ENCODE measurements at regions not wholly inside any gene's neighbourhood (a gene's known extent, or its start where the extent isn't known, plus 50 kb on each side); places are given as distances from the start of the nearest gene placed in this dataset.

- TF ChIP-seq, protein P1, sequence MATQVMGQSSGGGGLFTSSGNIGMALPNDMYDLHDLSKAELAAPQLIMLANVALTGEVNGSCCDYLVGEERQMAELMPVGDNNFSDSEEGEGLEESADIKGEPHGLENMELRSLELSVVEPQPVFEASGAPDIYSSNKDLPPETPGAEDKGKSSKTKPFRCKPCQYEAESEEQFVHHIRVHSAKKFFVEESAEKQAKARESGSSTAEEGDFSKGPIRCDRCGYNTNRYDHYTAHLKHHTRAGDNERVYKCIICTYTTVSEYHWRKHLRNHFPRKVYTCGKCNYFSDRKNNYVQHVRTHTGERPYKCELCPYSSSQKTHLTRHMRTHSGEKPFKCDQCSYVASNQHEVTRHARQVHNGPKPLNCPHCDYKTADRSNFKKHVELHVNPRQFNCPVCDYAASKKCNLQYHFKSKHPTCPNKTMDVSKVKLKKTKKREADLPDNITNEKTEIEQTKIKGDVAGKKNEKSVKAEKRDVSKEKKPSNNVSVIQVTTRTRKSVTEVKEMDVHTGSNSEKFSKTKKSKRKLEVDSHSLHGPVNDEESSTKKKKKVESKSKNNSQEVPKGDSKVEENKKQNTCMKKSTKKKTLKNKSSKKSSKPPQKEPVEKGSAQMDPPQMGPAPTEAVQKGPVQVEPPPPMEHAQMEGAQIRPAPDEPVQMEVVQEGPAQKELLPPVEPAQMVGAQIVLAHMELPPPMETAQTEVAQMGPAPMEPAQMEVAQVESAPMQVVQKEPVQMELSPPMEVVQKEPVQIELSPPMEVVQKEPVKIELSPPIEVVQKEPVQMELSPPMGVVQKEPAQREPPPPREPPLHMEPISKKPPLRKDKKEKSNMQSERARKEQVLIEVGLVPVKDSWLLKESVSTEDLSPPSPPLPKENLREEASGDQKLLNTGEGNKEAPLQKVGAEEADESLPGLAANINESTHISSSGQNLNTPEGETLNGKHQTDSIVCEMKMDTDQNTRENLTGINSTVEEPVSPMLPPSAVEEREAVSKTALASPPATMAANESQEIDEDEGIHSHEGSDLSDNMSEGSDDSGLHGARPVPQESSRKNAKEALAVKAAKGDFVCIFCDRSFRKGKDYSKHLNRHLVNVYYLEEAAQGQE (IDR thresholded peaks at IDR 0.05; ENCODE audit: low read depth): no peak
- TF ChIP-seq RAD21 (IDR thresholded peaks at IDR 0.05; ENCODE audit: low read depth) (no peak), TAF1 (IDR thresholded peaks at IDR 0.05; ENCODE audit: low read depth) (no peak), CREB1 (IDR thresholded peaks at IDR 0.05; ENCODE audit: low read depth) (no peak)
- TF ChIP-seq, protein P2, sequence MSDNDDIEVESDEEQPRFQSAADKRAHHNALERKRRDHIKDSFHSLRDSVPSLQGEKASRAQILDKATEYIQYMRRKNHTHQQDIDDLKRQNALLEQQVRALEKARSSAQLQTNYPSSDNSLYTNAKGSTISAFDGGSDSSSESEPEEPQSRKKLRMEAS (IDR thresholded peaks at IDR 0.05): no peak
These were observed 210.0 kb downstream of the TMEM114 start for GRCh38 chr16:8380311-8380710.

Data from Ishikawa (cell line).